NCI-H1417 treated with DMSO at 0.1 percent for 48 hours (cell line): ENCODE measurements at regions not wholly inside any gene's neighbourhood (a gene's known extent, or its start where the extent isn't known, plus 50 kb on each side); places are given as distances from the start of the nearest gene placed in this dataset.

Experiments used
- DNase-seq: peaks from one replicate; lab custom pipeline; 2025; lab: John Stamatoyannopoulos, UW

DNA sequence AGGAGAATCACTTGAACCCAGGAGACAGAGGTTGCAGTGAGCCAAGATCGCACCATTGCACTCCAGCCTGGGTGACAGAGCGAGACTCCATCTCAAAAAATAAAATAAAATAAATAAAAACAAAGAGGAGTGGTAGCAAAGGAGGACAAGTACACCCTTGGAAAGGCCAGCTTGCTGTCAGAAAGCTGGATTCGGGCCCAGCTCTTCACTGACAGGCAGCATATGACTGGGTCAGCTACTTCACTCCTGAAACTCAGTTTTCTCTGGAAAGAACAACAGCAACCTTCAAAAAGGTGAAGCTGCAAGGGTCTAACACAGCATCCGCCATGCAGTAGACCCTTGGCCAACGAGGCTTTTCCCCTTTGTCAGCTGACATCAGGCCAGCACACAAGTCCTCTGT is 156.0 kb upstream of the TIAM1 start:
- DNase-seq, result no peak

DNA sequence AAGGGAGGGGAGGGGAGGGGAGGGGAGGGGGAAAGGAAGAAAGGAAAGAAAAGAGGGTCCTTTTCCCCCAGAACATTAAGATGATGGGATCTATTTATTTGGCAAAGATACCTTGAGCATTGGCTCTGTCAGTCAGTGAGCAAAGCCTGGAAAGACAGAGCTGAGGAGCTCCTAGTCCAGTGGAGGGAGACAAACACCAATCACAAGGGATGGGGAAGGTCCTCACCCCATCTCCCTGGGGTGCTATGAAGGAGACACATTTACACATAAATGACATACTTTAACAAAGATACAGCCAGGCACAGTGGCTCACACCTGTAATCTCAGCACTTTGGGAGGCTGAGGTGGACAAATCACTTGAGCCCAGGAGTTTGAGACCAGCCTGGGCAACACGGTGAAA is 154.9 kb upstream of the TIAM1 start:
- DNase-seq, result no peak

DNA sequence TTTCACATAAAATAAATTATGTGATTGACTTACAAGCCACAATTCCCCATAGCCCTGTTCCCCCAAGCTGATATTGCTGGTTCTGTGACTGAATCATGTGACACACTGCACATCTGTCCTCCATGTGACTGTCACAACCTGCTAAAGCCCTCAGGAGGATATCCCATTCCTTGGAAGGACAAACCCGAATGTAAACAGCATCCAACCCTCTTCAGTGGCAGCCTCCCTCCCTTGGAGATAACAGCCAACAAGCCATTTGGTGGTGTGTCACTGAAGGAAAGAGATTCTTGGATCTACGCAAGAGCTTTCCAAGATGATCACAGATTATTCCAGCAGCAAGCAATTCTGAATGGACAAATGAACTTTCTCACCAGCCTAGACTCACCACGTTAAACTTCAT is 153.9 kb upstream of the TIAM1 start:
- no peak for DNase-seq

DNA sequence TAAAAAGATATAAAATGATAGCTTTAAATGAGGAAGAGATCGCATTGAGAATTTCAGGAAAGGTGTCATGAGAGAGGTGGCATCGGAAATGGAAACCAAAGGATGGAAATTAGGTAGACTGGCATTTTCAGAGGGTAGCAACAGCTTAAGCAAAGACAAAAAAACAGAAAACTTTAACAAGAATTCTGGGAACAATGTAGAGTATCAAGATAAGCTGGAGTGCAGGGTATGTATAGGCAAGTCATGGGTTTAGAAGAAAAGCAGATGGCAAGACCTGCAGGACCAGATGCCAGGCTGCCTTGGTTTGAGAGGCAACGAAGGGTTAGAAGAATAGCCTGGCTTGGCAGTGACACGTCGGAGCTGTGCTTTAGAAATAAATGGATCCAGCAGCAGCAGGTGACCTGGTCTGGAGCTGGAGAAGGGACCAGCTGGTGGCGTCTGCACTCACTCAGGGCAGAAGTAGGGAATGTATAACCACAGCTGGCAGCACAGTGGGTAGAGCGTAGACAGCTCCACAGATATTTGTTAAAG is 149.4 kb upstream of the TIAM1 start:
- no peak for DNase-seq

DNA sequence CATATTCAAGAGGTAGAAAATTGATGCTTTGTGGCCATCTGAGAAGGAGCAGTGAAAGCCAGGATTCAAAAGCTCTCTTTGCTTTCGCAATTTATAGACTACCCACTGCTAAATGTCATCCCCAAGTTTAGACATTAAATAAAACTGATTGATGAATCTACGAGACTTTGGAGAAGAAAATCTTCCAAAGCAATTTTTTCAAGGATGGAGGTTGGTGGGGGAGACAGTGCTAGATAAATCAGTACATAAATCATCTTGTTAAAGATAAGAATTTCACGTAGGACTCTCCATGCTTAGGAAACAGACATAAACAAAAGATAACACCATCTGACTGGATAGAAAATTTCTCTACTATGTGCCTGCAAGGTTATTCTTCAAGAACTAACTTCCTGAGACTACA is 147.6 kb upstream of the TIAM1 start:
- DNase-seq, result no peak

DNA sequence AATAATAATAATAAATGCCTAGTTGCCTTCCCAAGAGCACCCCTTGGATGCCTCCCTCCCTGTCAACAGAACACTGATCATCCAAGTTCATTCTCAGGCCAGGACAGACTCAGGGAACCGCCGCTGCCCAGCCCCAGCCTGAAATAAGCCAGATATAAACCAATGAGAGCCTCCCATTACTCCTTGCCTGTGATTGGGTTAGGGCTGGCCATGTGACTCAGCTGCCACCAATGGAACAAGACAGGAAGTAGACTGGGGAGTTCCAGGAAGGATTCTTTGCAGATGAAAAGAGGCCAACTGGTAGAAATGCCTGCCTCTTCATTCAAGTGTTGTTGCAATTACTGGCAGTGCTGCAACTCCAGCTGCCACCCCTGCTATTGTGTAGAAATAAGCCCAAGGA is 146.4 kb upstream of the TIAM1 start:
- no peak for DNase-seq

DNA sequence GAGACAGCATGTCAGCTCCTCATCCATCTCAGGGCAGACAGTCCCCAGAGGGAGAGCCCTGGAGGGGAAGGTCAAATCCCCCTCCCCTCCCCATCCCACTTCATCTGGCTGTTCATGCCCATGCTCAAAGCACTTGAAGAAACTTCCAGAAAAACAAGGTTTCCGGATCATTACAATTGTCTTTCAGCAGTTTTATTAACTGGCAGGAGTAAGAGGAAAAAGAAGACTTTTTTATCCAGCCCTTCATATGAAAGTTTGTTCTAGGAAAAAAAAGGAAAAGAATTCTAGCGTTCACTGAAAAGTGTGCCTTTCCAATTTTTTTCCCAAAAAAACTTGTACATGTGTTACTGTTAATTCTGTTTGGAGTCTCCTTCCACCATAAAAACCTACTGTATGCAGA is 145.7 kb upstream of the TIAM1 start:
- no peak for DNase-seq

DNA sequence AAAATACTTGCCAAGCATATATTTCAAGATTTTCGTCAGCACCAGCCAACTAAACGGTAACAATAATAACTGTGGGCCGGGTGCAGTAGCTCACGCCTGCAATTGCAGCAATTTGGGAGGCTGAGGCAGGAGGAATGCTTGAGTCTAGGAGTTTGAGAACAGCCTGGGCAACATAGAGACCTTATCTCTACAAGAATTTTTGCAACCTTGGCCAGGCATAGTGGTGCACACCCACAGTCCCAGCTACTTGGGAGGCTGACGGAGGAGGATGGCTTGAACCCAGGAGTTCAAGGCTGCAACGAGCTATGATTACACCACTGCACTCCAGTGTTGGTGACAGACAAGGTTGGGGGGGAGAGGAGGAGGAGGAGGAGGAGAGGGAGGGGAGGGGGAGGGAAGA is 145.0 kb upstream of the TIAM1 start:
- DNase-seq, result no peak

DNA sequence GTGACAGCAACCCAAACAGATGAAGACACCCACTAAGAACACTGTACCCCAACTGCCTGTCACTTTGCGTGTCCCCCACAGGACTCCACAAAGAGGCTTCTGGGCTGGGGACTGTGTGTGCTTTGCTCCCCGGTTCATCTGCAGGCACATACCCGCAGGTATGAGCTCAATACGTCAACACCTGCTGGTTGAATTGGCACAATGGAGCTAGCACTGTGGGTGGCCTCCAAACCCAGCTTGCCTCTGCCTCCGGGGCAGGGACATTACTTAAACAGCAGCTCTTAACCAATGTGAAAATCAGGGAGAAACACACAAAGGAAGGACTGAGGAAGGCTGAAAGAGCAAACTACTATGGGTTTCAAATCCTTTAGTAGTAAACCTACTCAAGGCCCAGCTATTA is 140.2 kb upstream of the TIAM1 start:
- DNase-seq, result no peak

DNA sequence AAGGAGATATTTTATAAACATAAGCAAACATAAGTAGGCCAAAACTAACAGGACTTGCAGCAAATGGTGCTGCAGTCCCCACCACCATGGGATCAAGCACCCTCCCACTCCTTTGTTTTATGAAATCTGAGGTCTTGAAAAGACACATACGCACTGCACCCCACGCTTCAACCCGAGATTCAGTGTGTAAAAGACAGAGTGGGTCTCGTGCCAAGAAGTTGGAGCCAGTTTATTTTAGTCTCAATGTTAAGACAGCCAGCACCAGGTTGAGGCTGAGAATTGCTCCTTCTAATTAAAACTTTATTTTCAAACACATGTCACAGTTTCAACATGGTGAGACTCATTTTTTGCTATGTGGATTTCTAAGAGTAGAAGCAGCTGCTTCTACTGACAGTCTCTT is 139.1 kb upstream of the TIAM1 start:
- DNase-seq, result no peak

DNA sequence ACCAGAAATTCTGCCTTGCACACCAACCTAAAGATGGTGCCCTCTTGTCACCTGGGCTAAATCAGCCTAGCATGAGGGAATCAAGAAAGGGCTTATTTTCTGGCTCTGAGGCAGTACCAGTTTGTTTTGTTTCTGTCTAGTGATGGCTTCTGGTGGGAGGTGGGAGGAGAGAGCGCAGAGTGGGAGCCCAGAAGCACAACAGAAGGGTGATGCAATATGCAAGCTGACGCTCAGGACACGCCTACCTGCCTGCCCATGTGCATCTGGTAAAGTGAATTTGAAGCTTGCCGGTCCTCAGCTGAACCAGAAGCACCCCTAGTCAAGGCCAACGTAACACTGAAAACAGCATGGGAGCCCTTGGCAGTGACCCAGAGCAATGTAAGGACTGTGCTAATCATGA is 138.4 kb upstream of the TIAM1 start:
- no peak for DNase-seq

DNA sequence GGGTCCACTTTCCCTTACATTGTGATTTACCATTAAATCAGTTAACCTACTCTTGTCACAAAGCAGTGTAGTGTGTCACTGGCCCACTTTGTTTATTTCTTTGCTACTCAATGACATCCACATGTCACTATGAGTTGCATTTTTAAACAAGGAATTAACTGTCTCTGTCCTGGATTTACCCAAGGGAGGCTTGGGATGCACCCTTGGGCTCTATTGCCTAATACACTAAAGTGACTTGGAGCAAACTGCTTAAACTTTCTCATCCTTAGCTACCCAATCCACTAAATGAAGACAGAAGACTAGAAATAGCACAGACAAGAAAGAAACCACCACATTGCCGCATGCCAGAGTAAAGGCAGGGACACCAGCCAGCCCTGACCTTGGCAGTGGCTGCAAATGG is 136.2 kb upstream of the TIAM1 start:
- no peak for DNase-seq

DNA sequence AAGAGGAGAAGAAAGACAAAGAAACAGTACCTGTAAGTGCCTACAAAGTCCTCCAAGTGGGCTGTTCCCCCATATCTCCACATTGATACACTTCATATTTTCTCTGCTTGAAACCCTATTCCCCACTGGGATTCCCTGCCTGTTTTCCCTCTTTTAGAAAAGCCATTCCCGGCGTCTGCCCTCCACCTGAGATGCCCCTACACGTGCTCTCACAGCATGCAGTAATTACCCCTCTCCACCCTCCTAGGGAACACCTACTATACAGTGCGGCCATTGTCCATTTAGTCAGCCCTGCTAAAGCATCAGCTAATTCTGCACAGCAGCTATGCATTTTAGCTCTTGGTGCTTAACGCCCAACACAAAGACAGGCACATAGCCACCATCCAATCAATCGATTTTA is 135.7 kb upstream of the TIAM1 start:
- peak; percentile 47 for DNase-seq

DNA sequence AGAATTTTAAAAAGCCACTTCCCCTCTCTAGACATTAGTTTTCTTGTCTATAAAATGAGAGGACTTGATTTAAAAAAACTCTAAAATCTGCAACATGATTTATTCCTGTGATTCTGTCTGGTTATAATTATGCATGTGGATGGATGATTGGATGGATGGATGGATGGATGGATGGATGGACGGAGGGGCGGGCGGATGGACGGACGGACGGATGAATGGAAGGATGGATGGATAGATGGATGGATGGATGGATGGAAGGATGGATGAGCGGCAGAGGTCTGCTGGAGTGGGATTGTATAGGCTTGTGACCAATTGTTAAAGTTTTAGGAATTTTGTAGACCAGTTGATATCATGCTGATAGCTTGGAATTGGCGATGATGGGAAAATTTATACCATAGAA is 135.2 kb upstream of the TIAM1 start:
- DNase-seq, result no peak

DNA sequence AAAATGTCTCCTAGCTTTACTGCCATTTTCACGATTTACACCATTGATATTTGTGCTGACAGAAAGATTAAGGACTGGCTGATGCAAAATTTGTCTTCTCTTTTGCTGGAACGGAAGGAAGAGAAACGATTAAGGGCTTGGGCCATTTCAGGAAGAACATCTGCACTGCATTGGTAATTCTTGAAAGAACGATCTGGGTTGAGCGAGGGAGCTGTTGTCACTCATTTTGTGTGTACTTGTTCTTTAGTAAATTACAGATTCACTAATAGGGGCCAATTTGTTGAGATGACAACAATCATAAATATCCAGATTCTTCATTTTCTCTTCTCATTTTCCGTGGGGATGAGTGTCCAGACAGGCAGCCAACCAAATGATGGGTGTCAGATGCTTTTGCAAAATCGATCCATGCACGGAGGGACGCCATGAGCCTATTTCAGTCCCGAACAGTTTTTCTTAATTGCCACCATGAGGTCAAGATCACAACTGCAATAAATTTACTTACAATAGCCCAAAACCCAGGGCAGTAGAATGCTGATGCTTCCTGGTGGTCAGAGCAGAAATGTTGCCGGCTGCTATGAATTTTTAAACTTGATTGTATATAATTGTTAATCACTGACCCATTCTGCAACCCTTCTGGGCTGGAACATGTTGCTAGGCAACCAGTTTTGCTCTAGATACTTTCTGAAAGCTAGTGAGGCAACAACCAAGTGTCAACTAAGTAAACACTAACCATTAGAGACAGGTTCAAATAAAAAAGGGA is 132.4 kb upstream of the TIAM1 start:
- DNase-seq, result peak; percentile 8

DNA sequence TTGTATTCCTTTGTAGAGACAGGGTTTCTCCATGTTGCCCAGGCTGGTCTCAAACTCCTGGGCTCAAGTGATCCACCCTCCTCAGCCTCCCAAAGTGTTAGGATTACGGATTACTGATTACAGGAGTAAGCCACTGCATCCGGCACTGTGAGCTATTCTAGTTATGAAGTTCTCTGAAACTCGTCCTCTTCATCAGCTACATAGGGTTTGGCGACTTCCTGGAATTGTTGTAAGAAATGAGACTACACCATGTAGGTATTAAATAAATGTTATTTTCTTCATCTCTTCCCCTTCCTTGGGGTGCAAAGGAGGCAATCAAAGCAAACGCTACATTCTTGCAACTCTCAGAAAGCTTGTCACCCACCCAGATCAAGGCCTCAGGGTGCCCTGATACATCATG is 131.2 kb upstream of the TIAM1 start:
- no peak for DNase-seq

DNA sequence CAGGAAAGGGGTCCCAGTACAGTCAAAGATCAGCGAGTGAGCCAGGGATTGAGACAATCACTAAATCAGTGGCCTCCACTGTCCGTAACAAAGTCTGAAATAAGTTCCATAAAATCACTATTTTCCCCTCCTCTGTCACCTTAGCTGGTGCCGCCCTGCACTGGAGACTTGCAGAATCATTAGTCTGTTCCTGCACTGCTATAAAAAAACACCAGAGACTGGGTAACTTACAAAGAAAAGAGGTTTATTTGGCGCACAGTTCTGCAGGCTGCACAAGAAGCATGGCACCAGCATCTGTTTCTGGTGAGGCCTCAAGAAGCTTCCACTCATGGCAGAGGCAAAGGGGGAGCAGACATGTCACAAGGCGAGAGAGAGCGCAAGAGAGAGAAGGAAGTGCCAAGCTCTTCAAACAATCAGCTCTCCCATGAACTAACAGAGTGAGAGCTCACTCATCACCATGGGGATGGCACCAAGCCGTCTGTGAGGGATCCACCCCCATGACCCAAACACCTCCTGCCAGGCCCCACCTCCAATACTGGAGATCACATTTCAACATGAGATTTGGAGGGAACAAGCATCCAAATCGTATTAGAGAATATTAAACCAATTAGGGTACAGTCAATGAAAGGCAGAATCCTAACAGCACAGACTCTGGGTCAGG is 129.8 kb upstream of the TIAM1 start:
- no peak for DNase-seq

DNA sequence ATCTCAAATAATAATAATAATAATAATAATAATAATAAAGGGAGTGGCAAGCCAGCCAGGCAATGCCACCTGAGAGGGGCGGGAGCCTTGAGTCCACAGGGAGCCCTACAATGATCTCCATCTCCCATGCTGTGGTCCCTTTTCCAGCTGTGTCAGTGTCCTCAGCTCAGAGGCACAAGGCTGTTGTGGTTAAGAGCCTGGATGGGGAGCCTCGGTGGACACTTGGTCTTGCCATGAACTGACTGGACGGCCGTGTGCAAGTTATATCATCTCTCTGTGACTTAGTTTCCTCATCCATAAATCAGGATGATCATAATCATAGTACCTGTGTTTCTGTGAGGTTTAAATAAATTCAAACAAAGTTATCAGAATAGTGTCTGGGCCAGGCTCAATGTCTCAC is 127.8 kb upstream of the TIAM1 start:
- no peak for DNase-seq

DNA sequence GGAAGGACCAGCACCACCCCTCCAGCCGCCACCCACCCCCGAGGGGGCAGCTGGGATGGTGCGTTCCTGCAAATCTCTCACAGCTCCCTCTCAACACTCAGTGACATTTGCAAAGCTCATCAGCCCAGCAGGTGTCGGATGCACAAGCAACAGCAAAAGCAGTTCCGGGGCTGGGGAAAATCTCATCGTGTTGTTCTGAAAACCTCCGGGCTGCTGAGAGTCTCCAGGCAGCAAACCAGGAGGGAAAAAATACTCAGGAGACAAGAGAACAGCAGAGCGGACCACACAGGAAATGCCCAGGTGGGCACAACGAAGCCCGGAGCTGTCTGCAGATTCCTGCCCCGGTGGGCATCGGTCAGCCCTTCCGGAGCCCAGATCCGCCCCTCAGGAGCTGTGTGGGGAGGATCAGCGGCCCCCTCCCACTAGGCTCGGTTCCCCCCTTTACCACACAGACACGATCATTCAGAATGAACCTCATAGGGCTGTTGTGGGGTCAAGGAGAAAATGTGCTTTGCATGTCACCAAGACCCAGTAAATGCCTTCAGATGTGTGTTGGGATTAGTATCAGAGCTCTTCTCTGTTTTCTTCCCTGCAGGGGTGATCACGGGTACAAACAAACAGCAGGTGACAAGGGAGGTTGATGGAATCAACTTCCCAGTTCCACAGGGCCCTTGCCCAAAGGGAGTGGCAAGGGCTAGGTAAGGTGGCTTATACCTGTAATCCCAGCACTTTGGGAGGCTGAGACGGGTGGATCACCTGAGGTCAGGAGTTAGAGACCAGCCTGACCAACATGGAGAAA is 127.0 kb upstream of the TIAM1 start:
- no peak for DNase-seq

DNA sequence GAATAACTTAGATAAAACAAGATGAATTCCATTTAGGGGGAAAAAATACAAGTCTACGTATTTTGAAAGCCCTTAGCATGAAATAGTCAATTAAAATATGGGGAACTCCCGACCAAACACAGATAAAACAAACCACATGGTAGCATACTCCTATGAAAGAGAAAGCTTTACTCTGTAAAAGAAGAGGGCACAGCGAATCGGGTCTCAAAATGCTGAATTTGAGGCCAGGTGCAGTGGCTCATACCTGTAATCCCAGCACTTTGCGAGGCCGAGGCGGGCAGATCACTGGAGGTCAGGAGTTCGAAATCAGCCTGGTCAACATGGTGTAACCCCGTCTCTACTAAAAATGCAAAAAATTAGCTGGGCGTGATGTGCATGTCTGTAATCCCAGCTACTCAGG is 116.9 kb upstream of the TIAM1 start:
- no peak for DNase-seq

DNA sequence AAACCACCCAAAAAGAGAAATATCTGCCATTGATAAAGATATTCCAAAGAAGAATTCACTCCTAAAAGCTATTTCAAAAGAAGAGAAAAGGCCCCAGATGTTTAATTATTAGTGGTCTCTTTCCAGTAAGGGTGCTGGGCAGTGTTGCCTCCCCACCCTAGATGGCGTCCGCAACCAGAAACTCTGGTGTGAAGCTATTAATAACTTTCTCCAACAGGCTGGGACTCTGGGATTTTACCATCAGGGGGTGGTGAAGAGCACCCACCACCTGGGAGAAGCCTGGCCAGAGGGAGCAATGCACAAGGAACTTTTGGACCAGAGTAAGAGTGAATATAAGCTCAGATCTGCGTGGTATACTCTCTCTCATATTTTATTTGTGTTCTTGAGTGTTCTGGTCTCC is 115.4 kb upstream of the TIAM1 start:
- DNase-seq, result no peak

DNA sequence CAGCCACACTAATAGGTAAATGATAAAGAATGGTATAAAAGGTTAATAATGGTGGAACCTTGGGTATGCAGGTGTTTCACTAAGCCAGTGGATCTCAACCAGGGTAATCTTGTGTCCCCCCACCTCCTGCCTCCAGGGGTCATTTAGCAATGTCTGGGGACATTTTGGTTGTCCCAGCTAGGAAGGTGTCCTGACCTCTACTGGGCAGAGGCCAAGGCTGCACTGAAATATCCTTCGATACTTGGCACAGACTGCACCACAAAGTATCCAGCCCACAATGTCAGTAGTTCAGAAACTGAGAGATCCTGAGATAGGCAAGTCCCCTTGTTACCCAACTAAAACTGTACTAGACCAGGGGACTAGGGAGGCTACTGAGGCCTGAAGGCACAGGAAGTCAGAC is 113.6 kb upstream of the TIAM1 start:
- DNase-seq, result no peak

DNA sequence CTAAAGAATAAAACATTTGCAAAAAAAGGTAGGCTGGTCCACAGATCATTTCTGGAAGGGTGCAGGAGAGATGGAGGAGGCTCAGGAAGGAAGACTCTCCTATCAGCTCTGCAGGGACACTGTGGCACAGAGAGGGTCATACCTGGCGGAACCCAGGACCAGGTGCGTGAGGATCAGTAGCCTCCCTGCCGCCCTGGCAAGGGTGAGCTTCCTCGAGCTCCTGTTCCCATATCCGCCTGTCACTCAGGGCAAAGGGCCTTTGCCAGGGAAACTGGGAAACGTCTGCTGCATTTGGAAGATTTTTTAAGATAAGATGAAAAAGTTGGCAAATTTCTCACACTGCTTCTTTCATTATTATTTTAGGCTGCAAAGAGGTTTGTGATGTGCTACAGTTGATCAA is 112.1 kb upstream of the TIAM1 start:
- no peak for DNase-seq
